ENCODE measurements at regions not wholly inside any gene's neighbourhood (a gene's known extent, or its start where the extent isn't known, plus 50 kb on each side); places are given as distances from the start of the nearest gene placed in this dataset.

DNA sequence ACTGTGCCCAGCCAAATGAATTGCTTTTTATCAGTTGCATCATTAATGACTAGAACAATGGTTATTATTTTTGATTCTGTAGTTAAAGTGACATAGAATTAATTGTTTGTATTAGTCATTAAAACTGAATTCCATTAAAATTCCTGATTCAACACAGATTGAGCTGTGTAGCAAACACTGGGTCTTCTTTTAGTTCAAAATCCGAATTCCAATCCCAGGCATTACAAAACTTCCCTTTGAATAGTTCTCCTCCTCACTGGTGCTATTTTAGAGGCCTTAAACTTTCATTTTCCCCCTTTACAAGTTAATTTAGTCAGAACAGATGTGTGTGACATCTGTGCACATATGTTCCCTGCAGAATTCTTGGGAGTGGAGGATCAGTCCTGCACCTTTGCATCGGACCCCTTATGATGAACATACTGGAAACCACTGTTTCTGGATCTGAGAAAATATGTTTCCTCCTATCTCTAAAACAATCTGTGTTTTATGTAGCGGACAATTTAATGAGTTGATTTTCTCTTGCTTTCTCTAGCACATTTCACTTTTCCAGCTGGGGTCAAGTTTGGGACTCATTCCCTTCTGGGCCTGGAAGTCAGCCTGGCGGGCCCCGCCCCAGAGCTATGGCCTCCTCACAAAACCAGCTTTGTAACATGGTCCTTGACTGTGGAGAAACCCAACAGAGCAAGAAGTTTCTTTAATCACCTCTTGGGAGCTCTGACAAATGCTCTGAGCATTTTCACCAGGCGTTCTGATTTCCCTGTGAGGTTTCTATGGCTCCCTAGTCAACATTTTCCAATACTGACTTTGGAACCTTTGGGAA, 87.9 kb upstream of the MAMDC2 start:
- no peak for DNase-seq

DNA sequence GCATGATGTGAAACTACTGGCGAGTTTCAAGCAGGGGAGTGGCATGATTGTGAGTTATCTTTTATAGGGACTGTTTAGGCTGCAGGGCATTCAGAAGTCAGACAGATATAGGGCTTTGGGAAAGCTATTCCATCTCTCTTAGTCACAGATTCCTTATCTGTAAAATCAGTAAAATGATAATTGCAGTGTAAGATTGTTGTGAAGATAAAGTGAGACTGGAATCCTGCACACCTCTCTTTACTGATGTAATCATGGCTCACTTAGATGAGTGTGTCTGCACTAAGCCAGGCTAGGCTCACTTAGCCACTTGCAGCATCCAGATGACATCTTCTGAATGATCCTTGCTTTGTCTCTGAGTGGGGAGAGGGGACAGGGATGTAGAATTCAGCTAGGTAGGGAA, 81.8 kb upstream of the MAMDC2 start:
- DNase-seq, result no peak

DNA sequence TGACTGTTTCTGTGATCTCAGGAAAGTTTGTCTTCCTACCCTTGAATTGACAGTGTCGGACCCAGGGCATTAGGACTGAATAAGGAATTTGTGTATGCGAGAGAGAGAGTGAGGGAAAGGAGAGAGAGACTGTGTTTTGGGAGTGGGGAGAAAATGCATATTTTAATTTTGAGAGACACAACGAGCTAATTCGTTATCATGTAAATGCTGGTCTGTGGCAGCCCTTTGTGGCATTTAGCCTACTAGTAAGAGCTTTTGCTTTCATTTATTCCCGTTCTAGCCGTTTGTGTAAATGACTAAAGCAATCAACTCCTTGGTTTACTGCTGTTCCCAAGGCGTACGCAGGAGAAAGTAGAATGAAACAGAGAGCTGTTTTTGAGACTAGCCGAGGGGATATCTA, 79.8 kb upstream of the MAMDC2 start:
- no peak for DNase-seq

DNA sequence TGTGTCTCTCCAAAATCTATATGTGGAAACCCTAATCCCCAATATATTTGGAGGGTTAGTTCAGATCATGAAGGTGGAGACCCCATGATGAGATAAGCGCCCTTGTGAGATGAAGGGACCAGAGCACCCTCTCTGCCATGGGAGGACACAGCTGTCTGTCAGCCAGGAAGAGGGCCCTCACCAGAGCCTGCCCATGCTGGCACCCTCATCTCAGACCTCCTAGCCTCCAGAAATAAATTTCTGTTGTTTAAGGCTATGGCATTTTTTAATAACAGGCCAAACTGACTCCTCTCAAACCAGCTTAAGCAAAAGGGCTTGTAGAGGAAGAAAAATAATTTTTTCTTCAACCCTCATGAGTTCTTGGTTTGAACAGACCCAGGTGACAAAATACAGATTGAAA, 79.2 kb upstream of the MAMDC2 start:
- DNase-seq, result no peak

DNA sequence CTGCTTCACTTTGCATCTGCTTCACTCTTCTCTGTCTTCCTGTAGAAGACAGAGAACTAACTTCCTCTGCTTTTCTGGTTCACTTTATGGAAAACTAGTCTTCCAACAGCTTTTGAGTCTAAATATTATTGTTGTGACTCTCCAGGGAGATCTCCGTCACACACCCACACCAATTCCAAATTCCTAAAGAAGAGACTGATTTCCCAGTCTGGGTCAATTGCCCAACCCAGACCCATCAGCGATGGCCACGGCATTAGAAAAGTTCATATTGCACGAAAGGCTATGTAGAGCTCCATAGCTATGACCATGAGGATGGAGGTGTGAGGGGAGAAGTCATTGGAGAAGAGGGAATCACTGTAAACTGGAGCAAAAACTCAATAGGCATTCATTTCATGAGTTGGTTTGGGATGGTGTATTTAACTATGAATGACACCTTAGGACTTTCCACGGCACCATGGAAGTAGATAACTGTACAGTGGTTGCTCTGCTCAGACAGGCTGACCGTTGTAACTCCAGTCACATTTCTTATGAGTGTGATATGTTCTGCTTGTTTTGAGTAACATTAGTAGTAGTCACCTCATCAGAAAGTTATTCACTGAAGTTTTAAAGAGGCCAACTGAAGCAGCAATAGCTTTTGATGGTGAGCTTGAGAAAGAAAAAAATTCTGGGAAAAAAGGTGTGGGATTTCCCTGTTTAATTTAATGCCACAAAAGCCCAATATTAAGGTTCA, 78.1 kb upstream of the MAMDC2 start:
- DNase-seq, result no peak

DNA sequence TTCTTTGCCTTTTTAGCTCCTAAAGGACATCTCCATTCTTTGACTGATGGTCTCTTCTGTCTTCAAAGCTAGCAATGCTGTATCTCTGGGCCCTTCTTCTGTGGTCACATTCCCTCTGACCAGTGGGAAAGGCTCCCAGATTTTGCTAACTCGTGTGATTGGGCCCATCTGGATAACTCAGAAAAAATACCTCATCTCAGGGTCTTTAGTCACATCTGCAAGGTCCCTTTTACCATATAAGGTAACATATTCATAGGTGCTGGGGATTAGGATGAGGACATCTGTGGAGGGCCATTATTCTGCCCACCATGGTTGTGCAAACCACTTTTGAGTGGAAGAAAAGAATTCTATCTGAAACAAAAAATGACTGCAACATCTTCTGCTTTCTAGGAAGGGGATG, 76.3 kb upstream of the MAMDC2 start:
- no peak for DNase-seq

DNA sequence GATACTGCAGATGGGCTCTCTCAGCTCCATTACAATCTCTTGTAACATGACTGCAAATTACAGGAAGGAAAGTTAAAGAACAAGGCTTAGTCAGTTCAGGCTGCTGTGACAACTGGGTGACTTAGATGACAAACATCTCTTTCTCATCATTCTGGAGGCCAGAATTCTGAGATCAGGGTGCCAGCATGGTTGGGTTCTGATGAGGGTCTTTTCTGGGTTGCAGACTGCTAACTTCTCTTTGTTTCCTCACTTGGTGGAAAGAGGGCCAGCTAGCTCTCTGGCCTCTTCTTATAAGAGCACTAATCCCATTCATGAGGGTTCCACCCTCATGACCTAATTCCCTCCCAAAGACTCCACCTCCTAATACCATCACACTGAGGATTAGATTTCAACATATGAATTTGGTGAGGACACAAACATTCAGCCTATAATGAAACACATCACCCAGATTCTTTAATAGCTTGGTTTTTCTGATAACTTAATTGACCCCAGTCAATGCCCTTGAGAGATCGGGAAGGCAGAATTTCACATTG, 73.6 kb upstream of the MAMDC2 start:
- DNase-seq, result no peak

DNA sequence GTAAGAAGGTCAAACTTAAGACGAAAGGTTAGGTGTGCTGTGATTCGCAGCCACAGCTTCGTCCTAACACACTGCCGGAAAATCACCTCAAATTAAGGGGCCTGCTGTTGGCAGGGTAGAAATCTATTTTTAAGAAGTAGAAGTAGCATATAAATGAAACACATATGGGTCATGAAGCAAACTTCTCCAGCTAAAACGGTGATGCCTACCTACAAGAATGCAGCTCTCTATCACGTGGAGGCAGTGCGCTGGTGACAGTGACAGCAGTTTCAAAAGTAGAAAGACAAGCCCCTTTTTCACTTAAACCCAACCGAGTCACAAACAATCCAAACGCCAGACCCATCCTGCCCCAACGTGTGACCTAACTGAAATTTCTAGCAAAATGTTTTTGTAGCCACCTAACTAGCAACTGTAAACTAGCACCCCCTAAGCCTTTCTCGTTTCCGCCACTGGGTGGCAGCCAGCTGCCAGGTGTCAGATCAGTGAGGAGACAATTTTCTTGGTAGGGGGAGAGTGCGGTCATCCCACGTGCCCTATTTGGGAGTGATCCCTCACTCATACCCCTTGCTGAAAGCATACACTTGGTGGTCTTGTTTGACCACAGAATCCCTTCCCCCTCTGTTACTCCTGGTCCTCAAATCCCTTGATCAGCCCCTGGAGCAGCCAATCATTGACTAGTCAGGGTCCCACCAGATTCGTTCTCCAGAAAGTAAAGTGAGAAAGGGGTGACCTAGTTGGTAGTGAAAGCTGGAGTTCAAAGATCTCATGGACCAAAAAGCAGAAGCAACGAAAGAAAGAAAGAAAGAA, 71.8 kb upstream of the MAMDC2 start:
- peak; percentile 28 for DNase-seq

DNA sequence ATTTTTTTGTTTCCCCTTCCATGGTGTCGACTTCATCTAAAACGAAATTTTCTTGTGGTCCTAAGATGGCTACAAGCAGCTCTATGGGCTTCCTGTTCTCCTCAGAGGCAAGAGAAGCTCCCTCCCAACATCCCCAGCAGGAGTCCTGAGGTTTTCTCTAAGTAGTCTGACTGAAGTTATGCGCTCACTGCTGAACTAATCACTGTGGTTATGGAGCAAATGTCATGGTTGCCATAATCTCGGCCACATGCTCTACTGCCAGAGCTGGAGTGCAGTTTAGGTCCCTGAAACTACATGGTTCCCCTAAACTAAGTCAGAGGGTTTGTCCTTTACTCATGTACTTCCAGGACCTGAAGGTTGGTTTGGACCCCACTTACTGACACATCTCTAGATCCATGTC, 68.0 kb upstream of the MAMDC2 start:
- no peak for DNase-seq

DNA sequence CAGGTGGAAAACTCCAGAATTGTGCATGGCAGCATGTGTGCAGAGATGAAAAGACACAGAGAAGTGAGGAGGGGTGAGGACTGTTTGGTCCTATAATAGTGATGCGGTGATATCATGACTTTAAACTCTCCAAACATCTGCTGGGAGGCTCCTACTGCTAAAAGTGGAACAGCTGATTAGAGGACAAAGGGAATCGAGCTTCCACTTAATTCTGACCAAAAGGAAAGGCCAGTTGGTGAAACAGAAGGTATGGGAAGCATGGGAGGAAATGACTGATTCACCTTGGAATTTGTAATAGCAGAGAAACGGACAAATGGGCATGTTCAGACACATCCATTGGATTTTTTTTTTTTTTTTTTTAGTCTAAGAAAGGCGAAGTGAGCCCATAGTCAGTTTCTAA, 67.5 kb upstream of the MAMDC2 start:
- no peak for DNase-seq

DNA sequence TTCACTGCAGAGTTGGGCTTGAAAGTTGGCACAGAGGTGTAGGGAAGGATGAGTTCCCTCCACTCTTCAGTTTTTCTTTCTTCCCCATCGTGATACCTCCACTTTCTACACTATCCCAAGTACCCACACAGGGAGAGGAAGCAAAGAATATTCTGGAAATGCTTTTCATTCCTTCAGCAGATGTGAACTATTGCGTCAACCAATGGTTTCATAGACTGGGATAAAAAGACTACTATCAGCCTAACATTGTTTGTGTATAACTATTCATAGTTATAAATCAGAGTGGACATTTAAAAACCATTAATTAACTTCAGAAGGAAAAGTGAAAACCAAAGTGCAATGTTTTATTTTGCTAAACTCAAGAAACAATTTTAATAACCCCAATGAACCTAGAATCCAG, 63.6 kb upstream of the MAMDC2 start:
- no peak for DNase-seq

DNA sequence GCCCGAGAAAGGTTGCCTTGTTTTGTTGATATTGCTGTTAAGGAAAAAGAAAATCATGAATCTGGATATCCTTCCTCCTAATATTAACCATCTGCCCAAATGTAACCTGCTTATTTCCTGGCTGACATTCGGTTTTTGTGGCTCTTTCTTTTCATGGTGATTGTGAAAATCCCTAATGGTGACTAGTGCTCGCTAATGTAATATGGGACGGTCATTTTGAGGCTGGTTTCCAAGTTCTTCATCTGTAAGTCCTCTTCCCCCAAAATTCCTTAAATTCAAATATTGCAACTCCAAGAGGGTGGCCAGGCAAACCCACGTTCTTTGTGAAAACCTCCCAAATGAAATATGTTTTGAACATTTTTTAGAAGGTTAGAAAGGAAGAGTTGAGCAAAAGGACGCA, 63.1 kb upstream of the MAMDC2 start:
- DNase-seq, result no peak

DNA sequence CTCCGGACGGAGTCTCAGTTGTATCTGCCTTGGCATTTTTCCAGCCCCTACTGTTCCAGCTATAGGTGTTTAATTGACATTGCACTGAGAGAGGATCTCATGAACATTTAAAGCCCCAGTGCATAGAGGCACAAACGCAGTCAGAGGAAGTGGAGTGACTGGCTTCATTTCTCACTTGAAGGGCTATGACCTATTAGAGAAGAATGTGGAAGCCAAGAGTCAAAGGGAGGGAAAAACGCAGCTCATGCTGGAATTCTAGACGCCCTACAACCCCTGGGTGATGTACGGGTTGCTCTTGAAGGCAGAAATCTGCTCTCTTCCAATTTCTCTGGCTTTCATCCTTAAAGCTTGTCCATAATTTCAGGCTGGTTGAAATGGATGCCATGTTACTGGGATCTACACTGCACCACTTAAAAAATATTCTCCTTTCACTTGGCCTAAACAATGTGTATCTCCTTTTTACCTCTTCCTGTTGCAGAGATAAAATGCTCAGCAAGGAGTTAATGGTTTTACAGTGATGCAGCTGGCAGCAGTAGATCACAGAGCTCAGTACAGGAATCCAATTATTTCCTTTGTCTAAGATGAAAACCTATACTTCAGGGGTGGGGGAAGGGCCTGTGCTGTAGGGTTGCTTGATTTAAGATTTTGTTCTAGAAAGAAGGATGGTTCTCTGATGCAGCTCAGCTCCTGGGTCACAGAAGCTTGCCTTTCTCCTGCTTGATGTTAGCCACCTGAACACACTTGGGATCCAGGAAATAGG, 61.8 kb upstream of the MAMDC2 start:
- no peak for DNase-seq

DNA sequence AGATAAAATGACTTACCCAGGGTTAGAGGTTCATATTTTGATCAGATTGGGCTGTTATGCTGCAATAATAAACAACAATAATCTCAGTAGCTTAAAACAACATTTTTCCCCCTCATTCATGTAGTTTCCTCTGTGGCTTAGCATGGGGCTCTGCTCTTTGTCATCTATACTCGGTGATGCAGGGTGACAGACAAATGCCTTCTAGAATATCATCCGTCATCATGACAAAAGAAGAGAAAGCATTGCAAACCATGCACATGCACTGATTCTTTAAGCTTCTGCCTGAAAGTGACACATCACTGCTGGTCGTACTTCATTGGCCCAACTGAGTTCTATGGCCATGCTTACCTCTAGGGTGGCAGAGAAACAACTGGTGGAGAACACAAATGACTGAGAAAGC, 58.8 kb upstream of the MAMDC2 start:
- no peak for DNase-seq

DNA sequence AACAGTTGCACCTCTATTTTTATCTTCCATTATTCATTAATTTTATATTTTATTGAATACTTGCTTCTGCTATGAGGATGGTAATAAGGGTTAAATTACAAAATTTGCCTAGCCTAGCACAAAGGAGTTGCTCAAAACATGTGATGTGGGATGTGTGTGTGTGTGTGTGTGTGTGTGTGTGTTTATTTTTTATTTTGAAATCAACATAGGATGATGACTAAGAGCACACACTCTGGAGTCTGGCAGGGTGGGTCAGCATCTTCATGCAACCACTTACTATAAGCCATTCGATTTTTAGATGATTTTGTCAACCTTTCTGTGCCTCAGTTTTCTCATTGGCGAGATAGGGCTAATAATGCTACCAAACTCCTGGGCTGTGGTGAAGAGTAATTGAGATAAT, 57.7 kb upstream of the MAMDC2 start:
- DNase-seq, result no peak

DNA sequence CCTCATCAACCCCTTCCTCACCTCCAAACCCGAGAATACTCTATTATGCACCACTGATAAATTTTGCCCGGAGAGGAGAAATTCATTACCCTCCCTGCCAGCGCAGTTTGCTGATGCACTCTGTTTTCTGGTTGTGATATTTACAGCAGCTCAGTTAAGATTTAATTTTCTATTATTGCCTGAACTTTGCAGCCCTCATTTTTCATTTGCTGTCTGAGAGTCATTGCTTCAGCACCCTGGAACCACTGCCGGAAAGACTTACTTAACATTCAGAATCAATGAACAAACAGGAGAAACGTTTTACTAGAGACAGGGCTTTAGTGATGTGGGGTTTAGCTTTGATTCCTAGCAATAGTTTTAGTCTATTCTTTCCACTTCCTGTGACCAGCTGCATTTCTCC, 56.7 kb upstream of the MAMDC2 start:
- DNase-seq, result no peak

DNA sequence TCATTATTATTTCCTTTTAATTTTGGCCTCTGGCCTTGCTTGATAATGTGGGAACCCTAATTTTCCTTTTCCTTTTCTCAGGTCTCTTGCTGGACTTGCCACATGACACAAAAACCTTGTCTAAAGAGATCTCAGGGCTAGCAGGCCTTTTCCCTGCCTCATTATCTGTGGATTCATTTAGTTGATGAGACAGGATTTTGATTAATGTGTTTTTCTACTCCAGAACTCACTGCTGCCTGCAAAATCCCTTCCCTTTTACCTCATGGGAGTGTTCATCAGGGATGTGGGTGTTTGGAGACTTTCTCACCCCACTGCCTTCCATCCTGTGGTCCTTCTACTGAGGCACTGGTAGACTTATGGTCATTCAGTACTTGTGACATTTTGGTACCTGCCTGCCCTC, 56.2 kb upstream of the MAMDC2 start:
- no peak for DNase-seq

DNA sequence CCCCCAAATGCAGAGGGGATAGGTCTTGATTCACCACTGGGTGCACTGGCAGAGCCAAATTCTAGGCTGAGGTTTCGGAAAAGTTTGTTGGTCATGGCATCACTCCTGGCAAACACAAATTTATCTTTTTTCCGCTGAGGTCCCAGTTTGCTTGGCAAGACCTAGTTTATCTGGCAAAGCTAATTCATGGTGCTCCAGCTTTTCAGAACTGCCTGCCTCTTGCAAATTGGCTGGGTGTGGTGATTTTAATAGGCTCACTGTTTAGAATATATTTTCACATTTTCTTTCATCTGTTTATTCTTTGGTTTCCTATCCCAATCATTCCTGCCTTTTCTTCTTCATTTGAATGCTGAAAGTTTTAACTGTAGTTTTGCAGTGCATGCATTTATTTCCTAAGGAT, 50.5 kb upstream of the MAMDC2 start:
- no peak for DNase-seq
